Thyroid gland (tissue), 4 donors: ENCODE measurements at regions not wholly inside any gene's neighbourhood (a gene's known extent, or its start where the extent isn't known, plus 50 kb on each side); places are given as distances from the start of the nearest gene placed in this dataset.

ENCODE experiments used
- DNase-seq, 2 donors: peaks; one replicate each; pipeline ENCODE4 v3.0.0-alpha.2; 2019
- H3K27ac ChIP-seq, 3 donors: fragments of 200-600 bp; sonication (generic); 1 replicate in 2 of 3; 2 replicates in 1 of 3; pipeline ENCODE4 v1.5.1; 2016 to 2019; ENCODE audit warnings: mild to moderate bottlenecking in 1 of 3, moderate library complexity in 1 of 3
- H3K27me3 ChIP-seq: fragments of 200-600 bp; sonication (generic); one replicate; pipeline ENCODE4 v1.5.1; 2019
- H3K36me3 ChIP-seq, 2 donors: fragments of 200-600 bp; sonication (generic); one replicate each; pipeline ENCODE4 v1.5.1; 2016 to 2019
- H3K4me1 ChIP-seq, 2 donors: fragments of 200-600 bp; sonication (generic); one replicate each; pipeline ENCODE4 v1.5.1; 2017 to 2019
- H3K4me3 ChIP-seq, 3 donors: fragments of 200-600 bp; sonication (generic); replicated peaks in 1 of 3; 1 replicate in 2 of 3; 2 replicates in 1 of 3; pipeline ENCODE4 v1.5.1; 2016; ENCODE audit warnings: mild to moderate bottlenecking in 1 of 3
- H3K9me3 ChIP-seq: fragments of 200-600 bp; sonication (generic); one replicate; pipeline ENCODE4 v1.5.1; 2017
- CTCF ChIP-seq, 6 experiments: fragments of 200-600 bp in 3 of 6; fragments of 450-650 bp in 3 of 6; sonication (generic) in 3 of 6; IDR thresholded peaks; one replicate each; pipeline ENCODE4 v1.5.1; 2016 to 2019; ENCODE audit warnings: antibody characterized with exemption in 6 of 6, mild to moderate bottlenecking in 2 of 6, inconsistent platforms in 1 of 6, moderate library complexity in 1 of 6
- POLR2A ChIP-seq, 2 donors: fragments of 450-650 bp; IDR thresholded peaks; one replicate each; pipeline ENCODE4 v1.6.1; 2017; ENCODE audit warnings: antibody characterized with exemption in 2 of 2, mild to moderate bottlenecking in 2 of 2, moderate library complexity in 1 of 2
- WGBS, 2 donors: methylation state at CpG; one replicate each; pipeline ENCODE4 v1.1.5; 2017; 5-methylcytosine and 5-hydroxymethylcytosine counted together
- intact Hi-C: fragments of 100-400 bp; cut with DNase I; formaldehyde crosslinking; loops from one replicate; pipeline ENCODE4 v1.15.1; 2023

- WGBS, 2 donors = 3 to 5% methylated on average over 2 of the region's 2 CpGs
- Histone ChIP-seq H3K4me1 (no peaks in the 10 kb centered on the region), H3K9me3 (no peaks in the 10 kb centered on the region), H3K27me3 (no peaks in the 10 kb centered on the region), H3K36me3 (no peaks in the 10 kb centered on the region), H3K27ac (no peak overlapping the region), H3K4me3 (no peak overlapping the region)
- intact Hi-C loops = no loop called here
- no peak for DNase-seq
- TF ChIP-seq CTCF (IDR thresholded peaks at IDR 0.05) = no peak
- no peak for TF ChIP-seq POLR2A (IDR thresholded peaks at IDR 0.05)
These were observed 950.7 kb upstream of the PHF14 start for GRCh38 chr7:10022957-10023356.

GRCh38 chr7:10034843-10035556, 938.7 kb upstream of the PHF14 start:
- WGBS, 2 donors = 63 to 80% methylated on average over 5 of the region's 5 CpGs
- intact Hi-C loops = no loop called here
- TF ChIP-seq POLR2A (IDR thresholded peaks at IDR 0.05) (no peak), CTCF (IDR thresholded peaks at IDR 0.05) (no peak)
- H3K36me3 ChIP-seq = no peaks in the 10 kb centered on the region
- H3K4me3 ChIP-seq = no peak overlapping the region
- H3K27me3 ChIP-seq = no peaks in the 10 kb centered on the region
- DNase-seq = no peak
- H3K4me1 ChIP-seq = no peaks in the 10 kb centered on the region
- no peaks in the 10 kb centered on the region for H3K9me3 ChIP-seq
- H3K27ac ChIP-seq = no peak overlapping the region

GRCh38 chr7:10036693-10037092, 937.0 kb upstream of the PHF14 start:
- intact Hi-C loops = no loop called here
- 65 to 71% methylated on average over 2 of the region's 2 CpGs for WGBS, 2 donors
- H3K36me3 ChIP-seq = no peaks in the 10 kb centered on the region
- no peak overlapping the region for H3K4me3 ChIP-seq
- TF ChIP-seq CTCF (IDR thresholded peaks at IDR 0.05) = no peak
- TF ChIP-seq POLR2A (IDR thresholded peaks at IDR 0.05) = no peak
- H3K4me1 ChIP-seq = no peaks in the 10 kb centered on the region
- DNase-seq = no peak
- no peaks in the 10 kb centered on the region for H3K9me3 ChIP-seq
- no peak overlapping the region for H3K27ac ChIP-seq
- no peaks in the 10 kb centered on the region for H3K27me3 ChIP-seq

- no peak for TF ChIP-seq POLR2A (IDR thresholded peaks at IDR 0.05)
- no peak for TF ChIP-seq CTCF (IDR thresholded peaks at IDR 0.05)
These were observed 935.3 kb upstream of the PHF14 start for GRCh38 chr7:10038351-10038750.

GRCh38 chr7:10040674-10041073, 933.0 kb upstream of the PHF14 start:
- intact Hi-C loops = no loop called here
- H3K4me3 ChIP-seq = no peak overlapping the region
- DNase-seq = no peak
- no peaks in the 10 kb centered on the region for H3K9me3 ChIP-seq
- H3K4me1 ChIP-seq = no peaks in the 10 kb centered on the region
- no peaks in the 10 kb centered on the region for H3K27me3 ChIP-seq
- WGBS, 2 donors = 83 to 92% methylated on average over 3 of the region's 3 CpGs
- TF ChIP-seq POLR2A (IDR thresholded peaks at IDR 0.05) (no peak), CTCF (IDR thresholded peaks at IDR 0.05) (no peak)
- H3K27ac ChIP-seq = no peak overlapping the region
- H3K36me3 ChIP-seq = no peaks in the 10 kb centered on the region

More at GRCh38 chr7:10038351-10038750, 935.3 kb upstream of the PHF14 start:
- H3K36me3 ChIP-seq = no peaks in the 10 kb centered on the region
- no peaks in the 10 kb centered on the region for H3K9me3 ChIP-seq
- H3K27me3 ChIP-seq = no peaks in the 10 kb centered on the region
- H3K27ac ChIP-seq = no peak overlapping the region
- H3K4me3 ChIP-seq = no peak overlapping the region
- intact Hi-C loops = no loop called here
- 29 to 56% methylated on average over 1 of the region's 1 CpG for WGBS, 2 donors
- no peak for DNase-seq
- no peaks in the 10 kb centered on the region for H3K4me1 ChIP-seq
